HL-60/S4 treated with phorbol 12-myristate 13-acetate at 8.2 ng/mL for 4 days and 3 days (cell line): ENCODE measurements at regions not wholly inside any gene's neighbourhood (a gene's known extent, or its start where the extent isn't known, plus 50 kb on each side); places are given as distances from the start of the nearest gene placed in this dataset.
"Not testable (repeated sequence)": the region's sequence is repeated elsewhere in the genome, so short reads cannot be mapped to it uniquely, and the experiment has no call there.

ENCODE experiments used
- in situ Hi-C: fragments of 300-500 bp; cut with MboI; formaldehyde crosslinking; loops from 2 replicates; pipeline ENCODE4 v1.15.0; 2022; ENCODE audit warnings: low sequenced_read_pairs

DNA sequence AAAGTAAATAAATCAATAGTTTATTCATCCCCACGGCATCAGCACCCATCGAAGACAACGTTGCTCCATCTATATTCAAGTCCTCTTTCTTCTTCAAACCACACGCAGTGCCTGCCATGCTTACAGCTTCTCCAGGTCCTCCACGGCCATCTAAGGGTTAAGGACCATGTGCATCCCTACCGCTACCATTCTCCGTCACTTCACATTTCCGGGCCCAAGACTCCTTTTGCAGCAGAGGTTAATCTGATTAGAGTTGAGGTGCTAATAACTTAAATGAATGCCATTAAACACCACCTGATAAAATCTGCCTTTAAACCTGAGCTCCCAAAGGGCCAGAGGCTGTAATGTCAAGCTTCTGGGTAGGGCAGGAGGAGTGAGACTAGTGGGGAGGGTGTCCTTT is 79.7 kb upstream of the CCND2 start:
- in situ Hi-C loops, result no loop called here

DNA sequence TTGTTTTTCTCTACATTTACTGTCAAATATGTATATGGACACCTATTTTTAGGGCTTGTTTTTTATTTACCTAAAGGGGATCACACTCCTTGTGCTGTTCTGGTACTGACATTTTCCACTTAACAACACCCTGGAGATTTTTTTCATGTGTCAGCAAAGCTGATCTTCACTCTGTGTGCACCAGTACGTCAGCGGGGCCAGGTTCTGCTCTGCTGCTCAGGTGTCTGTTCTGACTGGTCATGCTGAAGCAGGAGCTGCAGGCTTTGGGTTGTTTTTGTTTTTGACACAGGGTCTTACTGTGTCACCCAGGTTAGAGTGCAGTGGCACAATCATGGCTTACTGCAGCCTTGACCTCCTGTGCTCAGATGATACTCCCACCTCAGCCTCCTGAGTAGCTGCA is 81.9 kb upstream of the CCND2 start:
- in situ Hi-C loops, result no loop called here

DNA sequence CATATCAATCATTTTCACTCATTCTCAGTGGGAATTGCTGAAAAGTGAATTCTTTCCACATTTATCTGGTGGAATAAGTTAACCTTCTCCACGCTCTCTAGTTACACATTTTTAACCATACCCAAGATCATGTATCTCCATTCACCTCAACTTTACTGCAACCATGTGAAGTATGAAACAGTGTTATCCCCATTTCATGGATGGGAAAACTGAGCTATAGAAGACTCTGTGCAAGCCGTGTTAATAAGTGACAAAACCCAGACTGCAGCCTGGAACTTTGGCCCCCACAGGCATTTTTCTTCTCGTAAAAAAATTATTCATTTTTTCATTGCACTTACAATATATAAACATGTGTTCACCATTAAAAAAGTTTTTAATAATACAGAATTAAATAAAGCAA is 82.4 kb upstream of the CCND2 start:
- in situ Hi-C loops, result no loop called here

DNA sequence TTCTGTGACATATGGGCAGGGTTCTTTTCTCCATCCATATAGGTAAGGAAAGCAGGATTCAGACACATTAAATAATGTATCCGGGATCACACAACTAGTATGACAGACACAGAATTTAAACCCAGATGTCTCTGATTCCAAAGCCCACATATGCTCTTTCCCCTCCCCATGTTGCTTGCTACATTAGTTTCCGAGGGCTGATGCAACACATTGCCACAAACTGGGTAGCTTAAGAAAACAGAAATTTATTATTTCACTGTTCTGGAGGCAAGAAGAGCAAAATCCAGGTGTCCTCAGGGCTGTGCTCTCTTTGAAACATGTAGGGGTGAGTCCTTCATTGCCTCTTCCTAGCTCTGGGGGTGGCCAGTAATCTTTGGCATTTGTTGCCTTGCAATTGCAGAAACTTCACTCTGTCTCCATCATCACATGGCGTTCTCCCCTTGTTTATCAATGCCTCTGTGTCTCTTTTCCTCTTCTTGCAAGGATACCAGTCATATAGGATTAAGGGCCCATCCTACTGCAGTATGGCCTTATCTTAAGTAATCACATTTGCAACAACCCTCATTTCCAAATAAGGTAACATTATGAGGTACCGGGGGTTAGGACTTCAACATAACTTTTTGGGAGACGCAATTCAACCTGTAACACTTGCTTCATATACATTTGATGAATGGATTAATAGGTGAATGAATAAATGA is 83.0 kb upstream of the CCND2 start:
- in situ Hi-C loops, result no loop called here

DNA sequence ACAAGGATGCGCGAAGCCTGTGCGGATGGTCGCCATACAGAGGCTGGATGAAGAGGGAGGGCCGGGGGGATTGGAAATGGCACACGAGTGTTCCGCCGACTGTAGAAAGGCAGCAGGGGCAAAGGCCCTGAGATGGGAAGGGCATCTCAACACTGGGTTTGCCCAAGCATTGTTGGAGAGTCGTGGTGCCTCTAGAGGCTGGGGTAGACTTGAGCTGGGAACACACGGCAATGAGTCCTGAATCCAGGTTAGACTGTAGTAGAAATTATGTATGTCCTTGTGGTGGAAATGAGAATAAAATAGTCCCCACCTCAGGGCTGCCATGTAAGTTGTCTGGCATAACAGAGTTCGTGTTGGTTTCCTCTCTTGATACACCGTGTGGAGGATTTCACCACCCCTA is 83.8 kb upstream of the CCND2 start:
- in situ Hi-C loops, result no loop called here

DNA sequence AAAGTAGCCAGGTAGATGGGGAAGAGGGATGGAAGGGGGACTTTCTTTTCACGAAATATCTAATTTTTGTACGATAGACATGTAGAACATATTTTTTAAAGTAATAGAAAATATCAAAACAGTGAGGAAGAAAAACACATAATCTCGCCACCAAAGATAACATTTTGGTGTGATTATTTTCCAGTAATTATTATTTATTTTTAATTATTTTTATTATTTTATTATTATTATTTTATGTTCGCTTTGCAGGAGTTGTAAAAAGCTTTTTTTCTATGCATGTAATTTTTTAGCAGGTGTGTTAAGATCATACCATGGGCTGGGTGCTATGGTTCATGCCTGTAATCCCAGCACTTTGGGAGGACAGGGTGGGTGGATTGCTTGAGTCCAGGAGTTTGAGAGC is 85.6 kb upstream of the CCND2 start:
- in situ Hi-C loops, result no loop called here

DNA sequence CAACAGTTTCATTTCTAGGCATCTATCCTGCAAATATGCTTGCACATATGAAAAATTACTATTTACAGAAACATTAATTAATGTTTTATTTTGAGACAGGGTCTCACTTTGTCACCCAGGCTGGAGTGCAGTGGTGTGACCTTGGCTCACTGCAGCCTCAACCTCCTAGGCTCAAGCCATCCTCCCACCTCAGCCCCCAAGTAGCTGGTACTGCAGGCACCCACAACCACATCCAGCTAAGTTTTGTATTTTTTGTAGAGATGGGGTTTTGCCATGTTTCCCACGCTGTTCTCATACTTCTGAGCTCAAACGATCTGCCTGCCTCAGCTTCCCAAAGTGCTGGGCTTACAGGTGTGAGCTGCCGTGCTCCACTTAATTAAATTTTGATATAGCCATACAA is 86.2 kb upstream of the CCND2 start:
- in situ Hi-C loops, result not testable (repeated sequence)

DNA sequence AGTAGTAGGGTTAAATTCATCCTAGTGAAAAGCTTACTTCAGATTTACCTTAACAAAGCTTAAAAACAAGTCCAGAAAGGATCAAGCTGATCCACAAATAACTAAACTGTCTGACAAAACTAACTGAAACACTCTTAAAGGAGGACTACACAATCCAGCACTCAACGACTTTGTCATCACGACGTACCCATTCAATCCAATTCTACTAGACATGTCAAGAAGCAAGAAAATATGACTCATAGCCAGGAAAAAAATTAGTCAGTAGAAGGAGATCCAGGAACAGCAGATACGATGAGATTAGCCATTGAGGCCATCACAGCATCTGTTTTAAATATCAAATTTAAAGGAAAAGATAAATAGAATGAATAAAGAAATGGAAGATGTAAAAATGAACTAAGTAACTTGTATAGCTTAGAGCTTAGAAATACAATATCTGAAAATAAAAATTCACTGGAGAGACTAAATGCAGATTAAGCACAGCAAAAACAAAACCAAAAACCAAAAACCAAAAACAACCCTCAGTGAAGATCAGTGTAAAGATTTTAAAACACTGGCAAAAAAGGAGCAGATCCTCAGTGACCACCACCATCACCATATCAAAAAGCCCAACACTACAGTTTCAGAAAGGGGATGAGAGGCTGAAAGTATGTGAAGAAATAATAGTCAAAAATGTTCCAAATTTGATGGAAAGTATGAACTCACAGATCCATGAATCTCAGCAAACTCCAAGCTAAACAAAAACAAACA is 95.0 kb upstream of the CCND2 start:
- in situ Hi-C loops, result no loop called here

DNA sequence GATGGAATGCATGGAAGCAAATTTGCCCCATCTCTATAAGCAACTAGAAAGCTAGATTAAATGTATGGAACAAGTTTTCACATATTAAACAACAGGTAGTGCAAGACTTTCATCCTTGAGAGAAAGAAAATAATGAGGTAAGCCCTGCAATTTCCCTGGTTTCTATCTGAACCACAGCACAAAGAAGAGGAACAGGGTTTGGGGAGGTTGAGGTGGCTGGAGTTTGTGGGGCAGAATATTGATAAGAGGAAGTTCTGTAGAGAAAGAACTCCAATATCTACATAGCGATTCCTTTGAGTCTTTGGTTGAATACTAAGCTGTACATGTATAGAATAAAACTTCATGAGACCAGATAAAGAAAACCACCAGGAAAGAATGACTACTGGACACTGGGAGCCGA is 96.3 kb upstream of the CCND2 start:
- in situ Hi-C loops, result no loop called here

DNA sequence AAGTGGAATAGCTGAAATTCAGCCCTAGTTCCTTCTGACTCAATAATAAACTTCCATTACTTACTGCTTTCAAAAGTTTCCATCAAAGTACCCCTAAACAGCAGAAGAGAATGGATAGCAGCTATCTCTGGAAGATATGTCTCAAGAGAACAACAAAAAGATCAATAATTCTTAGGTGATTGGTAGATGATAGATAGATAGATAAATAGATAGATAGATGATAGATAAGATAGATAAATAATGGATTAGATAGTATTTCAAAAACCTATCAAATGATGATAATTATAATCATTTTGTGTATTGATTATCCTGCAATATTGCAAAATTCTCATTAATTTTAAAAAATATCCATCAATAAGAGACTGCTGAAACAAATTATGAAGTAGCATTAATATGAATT is 97.4 kb upstream of the CCND2 start:
- in situ Hi-C loops, result no loop called here

DNA sequence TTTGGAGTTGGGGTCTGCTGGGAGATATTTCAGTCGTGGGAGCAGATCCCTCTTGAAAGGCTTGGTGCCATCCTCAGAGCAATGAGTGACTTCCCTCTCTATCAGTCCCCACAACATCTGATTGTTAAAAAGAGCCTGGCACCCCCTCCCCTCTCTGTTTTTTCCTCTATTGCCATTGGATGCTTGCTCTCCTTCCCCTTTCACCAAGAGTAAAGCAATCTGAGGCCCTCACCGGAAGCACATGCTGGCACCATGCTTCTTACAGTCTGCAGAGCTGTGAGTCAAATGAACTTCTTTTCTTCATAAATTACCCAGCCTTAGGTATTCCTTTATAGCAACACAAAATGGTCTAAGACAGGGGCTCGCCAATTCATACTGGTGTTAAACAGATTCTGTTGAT is 99.1 kb upstream of the CCND2 start:
- in situ Hi-C loops, result no loop called here

DNA sequence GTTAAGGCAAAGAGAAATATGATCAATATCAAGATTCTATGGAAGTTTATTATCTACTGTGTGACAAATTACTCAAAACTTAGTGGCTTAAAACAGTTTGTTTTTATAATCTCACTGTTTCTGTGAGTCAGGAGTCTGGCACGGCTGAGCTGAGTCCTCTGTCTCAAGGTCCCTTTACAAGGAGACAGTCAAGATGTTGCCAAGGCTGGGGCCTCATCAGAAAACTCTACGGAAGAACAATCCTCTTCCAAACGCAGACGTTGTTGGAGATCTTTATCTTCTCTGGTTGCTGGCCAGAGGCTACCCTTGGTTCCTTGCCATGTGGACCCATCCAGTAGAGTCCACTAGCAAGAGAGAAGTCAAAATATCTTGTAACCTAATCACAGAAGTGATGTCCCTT is 100.6 kb upstream of the CCND2 start:
- in situ Hi-C loops, result no loop called here

DNA sequence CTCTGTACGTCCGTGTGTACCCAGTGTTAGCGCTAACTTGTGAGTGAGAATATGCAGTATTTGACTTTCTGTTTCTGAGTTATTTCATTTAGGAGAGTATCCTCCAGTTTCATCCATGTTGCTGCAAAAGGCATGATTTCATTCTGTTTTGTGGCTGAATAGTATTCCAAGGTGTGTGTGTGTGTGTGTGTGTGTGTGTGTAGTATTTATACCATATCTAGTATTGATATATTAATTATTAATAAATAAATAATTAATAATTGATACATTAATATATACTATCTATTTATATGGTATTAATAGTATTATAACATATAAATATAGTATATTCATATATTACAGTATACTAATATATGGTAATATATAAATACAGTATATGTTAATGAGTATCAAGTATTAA is 101.8 kb upstream of the CCND2 start:
- in situ Hi-C loops, result no loop called here

DNA sequence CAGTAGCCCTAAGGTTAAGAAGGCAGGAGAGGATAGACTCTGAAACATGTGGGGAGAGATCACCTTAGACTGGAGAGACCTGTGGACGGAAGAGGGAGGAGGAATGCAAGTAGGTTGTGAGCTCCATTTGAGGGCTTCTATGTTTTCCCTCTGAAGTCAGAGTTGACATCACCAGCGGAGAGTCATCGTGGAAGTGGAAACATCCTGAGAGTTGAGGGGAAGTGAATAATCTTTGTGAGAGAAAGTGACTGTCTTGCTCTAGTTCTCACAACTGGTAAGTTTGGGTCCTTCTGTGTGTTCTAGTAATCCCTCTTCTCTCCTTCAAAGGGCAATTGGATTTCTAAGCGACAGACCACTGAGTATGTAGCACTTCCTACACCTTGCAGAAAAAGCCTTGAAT is 103.6 kb upstream of the CCND2 start:
- in situ Hi-C loops, result no loop called here

DNA sequence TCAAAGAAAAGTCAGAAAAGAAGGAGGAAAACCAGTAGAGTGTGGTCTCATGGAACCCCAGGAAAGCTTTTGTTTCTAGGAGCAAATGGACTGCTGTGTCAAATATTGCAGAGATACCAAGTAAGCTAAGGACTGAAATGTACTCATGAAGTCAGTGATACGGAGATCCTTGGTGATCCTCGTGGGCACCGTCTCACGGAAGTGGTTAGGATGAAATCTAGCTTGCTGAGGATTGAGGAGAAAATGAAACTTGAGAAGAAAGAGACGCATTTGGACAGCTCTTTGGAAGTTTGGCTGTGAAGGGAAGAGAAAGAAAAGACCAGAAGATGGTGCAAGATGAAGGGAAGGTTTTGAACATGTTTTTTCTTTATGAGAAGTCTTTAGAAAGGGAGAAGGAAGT is 104.0 kb upstream of the CCND2 start:
- in situ Hi-C loops, result no loop called here

DNA sequence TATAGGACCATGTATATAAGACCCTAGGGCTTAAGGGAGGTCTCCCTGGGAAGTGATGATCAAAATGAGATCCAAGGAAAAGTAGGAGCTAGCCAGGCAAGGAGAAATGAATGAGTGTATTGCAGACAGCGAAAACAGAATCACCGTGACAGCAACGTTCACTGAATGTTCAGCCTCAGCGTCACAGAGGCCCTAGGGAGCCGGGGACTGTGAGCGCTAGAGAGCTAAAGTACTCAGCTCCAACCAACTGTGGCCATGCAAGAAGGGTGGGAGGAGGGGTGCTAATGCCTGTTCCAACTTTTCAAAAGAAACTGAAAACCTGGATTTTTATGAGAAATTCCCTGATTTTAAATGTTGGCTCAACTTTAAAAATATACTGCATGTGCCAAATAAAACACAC is 105.5 kb upstream of the CCND2 start:
- in situ Hi-C loops, result no loop called here

DNA sequence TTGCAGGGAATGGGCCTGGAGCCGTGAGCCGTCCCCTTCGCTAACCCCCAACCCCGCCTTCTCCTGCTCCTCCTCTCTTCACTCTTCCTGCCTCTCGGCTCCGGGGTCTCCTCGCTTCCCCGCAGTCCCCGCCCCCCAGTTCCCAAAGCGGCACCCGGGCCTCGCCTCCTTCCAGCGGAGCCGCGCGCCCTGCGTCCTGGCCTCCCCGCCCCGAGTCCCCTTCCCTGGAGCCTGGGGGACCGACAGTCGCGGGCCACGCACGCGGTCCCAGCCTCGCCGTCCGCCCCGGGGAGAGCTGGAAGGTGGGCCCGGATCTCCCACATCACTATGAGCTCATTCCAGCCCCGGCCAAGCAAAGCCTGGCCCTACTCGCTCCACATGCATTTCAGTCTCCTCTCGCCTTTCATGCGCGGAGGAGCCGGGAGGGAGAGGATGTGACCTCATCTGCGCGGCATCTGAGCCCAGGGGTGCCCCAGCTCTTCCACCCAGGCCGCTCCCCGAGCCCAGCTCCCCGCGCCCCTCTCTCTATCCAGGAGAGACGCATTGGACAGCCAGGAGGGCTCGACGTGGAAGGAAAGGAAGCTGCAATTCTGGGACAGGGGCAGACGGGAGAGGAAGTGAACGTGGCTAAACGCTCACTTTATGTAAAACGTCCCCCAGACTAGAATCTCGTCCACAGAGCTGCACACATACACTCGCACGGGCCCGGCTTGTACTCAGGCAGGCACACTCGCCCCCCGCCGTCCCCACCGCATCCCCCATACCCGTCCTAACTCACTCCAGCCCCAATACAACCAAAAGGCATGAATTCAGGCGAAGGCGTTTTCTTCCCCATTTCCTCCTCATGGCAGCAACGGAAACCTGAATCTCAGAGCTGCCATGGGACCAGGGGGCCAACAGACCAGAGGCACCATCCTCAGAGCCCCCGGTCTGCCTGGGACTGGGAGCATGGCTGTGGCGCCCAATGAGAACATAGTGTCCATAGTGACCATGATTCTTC is 108.7 kb upstream of the CCND2 start:
- in situ Hi-C loops, result no loop called here

DNA sequence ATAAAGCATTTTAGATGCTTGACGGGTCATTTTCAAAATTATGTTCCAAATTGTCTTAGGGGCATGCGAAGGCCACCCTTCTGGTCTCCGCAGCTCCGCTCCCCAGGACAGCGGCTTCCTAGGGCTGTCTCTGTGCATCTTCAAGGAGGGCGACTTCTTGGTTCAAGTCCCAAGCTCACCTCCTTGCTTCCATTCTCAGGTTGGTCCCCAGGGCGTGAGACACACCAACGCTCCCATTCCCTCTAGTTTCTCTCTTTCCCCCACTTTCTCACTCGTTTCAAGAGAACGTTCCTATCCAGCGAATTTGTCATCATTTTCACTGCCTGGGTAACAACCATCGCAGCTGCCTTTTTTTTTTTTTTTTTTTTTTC is 109.4 kb upstream of the CCND2 start:
- in situ Hi-C loops, result no loop called here

DNA sequence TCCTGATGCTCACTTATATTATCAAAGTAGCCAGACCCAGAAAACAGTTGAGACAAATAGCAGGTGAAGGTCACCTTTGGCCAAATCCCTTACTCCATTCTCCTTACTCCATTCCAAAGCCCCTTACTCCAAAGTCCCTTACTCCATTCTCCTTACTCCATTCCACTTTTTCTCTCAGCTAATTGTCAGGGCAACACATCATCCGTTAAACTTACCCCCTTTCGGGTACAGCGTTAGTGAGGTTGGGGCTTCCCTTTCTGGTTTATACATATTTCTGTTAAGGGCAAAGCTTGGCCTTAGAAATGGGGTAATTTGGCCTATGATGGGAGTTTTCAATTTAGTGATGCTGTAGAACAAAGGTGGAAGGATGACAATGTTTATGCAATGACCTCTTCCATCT is 111.8 kb upstream of the CCND2 start:
- in situ Hi-C loops, result no loop called here

DNA sequence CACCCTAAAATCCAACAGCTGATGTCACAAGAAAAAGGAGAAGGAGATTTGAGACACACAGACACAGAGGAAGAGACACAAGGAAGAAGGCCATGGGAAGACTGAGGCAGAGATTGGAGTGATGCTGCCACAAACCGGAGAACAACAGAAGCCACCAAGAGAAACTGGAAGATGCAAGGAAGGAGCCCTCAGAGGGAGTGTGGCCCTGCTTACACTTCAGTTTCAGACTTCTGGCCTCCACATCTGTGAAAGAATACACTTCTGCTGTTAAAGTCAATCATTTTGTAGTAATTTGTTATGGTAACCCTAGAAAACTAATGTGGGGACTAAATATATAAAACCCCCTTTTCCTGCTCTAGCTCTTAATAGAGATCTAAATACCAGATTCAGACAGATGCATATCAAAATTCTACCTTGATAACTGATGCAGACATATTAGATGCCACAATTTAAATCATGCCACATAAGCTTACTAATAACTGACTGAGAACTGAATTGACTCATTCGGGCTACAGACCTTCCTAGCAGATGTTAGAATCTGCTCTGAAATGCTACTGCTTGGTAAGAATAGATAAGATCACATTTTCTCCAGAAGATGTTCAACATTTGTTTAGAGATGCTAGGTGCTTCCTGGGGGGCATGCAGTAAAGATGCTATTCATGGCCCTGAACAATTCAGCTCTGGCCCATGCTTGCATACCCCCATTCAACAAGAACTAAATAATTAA is 113.1 kb upstream of the CCND2 start:
- in situ Hi-C loops, result no loop called here

DNA sequence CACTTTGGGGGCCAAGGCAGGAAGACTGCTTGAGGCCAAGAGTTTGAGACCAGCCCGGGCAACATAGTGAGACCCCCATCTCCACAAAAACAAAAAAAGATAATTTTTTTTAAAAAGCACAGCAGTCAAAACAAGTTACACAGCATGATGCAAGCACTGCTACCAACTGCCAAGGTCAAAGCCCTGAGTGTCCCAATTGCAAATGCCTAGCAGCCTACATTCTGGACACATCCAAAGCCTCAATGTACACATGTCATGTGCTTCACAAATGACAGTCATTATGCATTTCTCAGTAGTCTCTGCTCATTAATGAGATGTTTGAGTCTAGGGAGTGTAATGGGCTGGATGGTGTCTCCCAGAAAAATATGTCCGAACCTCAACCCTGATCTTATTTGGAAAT is 113.7 kb upstream of the CCND2 start:
- in situ Hi-C loops, result no loop called here
